Panc1 (cell line): ENCODE measurements at regions not wholly inside any gene's neighbourhood (a gene's known extent, or its start where the extent isn't known, plus 50 kb on each side); places are given as distances from the start of the nearest gene placed in this dataset.
"Not testable (repeated sequence)": the region's sequence is repeated elsewhere in the genome, so short reads cannot be mapped to it uniquely, and the experiment has no call there.

ENCODE experiments used
- ATAC-seq: fragments of 200-7000 bp; cut with Tn5 transposase; 2 replicates; pipeline ENCODE4 v1.9.1; 2020; ENCODE audit warnings: mild to moderate bottlenecking, moderate library complexity
- BruUV-seq: library from RNA; stranded (reverse); fragments of 400-500 nt; replicated peaks from 2 replicates; lab custom pipeline; 2021; lab: Mats Ljungman, UMichigan
- CTCF ChIA-PET: fragments of 300-600 bp; sonication (Branson Sonifier 250); formaldehyde crosslinking; loops from one replicate; lab custom pipeline; 2022; ENCODE audit warnings: antibody characterized with exemption; lab: Charles Lee
- POLR2A ChIA-PET: fragments of 300-600 bp; sonication (Branson Sonifier 250); formaldehyde crosslinking; loops from one replicate; lab custom pipeline; 2022; ENCODE audit warnings: antibody characterized with exemption; lab: Charles Lee
- DNase-seq: peaks from one replicate; pipeline ENCODE4 v3.0.0-alpha.2; 2010; ENCODE audit warnings: low read depth, low spot score
- H3K27ac ChIP-seq: 2 replicates; pipeline ENCODE4 v1.5.1; 2011; ENCODE audit warnings: mild to moderate bottlenecking, low read length, inconsistent platforms
- H3K27me3 ChIP-seq: fragments of 200-500 bp; sonication (Bioruptor generic); 2 replicates; pipeline ENCODE4 v1.6.0; 2014; ENCODE audit warnings: low read length, inconsistent platforms; ENCODE audit not compliant: control insufficient read depth, insufficient read depth
- H3K36me3 ChIP-seq: fragments of 200-500 bp; sonication (Bioruptor generic); 2 replicates; pipeline ENCODE4 v1.5.1; 2014; ENCODE audit warnings: inconsistent platforms, mild to moderate bottlenecking, low read length, moderate library complexity; ENCODE audit not compliant: control insufficient read depth, insufficient read depth
- H3K4me1 ChIP-seq: 2 replicates; pipeline ENCODE4 v1.5.1; 2011; ENCODE audit warnings: inconsistent platforms, mild to moderate bottlenecking, low read length, moderate library complexity; ENCODE audit not compliant: control insufficient read depth, insufficient read depth
- H3K4me3 ChIP-seq, 2 experiments: 2 replicates each; pipeline ENCODE4 v1.5.1; 2011 to 2012; ENCODE audit warnings: low read depth in 2 of 2, low read length in 2 of 2, mild to moderate bottlenecking in 2 of 2, inconsistent platforms in 1 of 2, moderate library complexity in 1 of 2
- H3K9me3 ChIP-seq: fragments of 200-500 bp; sonication (Bioruptor generic); 2 replicates; pipeline ENCODE4 v1.5.1; 2014; ENCODE audit warnings: low read depth, mild to moderate bottlenecking, inconsistent platforms, low read length, moderate library complexity; ENCODE audit not compliant: control insufficient read depth, insufficient read depth
- CTCF ChIP-seq: fragments of 450-650 bp; IDR thresholded peaks from 2 replicates; pipeline ENCODE4 v1.5.1; 2017; ENCODE audit warnings: mild to moderate bottlenecking
- POLR2AphosphoS5 ChIP-seq: IDR thresholded peaks from 2 replicates; pipeline ENCODE4 v1.6.1; 2012; ENCODE audit warnings: mild to moderate bottlenecking, low read depth, low read length, moderate library complexity
- REST ChIP-seq, 2 experiments: IDR thresholded peaks; 2 replicates each; pipeline ENCODE4 v1.6.1; 2011 to 2012; ENCODE audit warnings: low read depth in 2 of 2, control low read depth in 1 of 2, low read length in 1 of 2, mild to moderate bottlenecking in 1 of 2, moderate library complexity in 1 of 2; ENCODE audit not compliant: insufficient read depth in 1 of 2
- SIN3A ChIP-seq: IDR thresholded peaks from 2 replicates; pipeline ENCODE4 v1.6.1; 2012; ENCODE audit warnings: low read depth, mild to moderate bottlenecking, low read length, moderate library complexity, borderline replicate concordance; ENCODE audit not compliant: insufficient read depth
- TCF7L2 ChIP-seq: IDR thresholded peaks from 2 replicates; pipeline ENCODE4 v1.6.1; 2011; ENCODE audit warnings: mild to moderate bottlenecking, low read depth, low read length, inconsistent platforms
- in situ Hi-C: cut with HindIII; loops from 2 replicates; pipeline ENCODE4 v1.10.0; 2016; ENCODE audit warnings: low sequenced_read_pairs, low pct_unique_long_range_greater_than_20kb
- intact Hi-C: fragments of 100-400 bp; cut with micrococcal nuclease; formaldehyde crosslinking; loops from one replicate; pipeline ENCODE4 v1.10.0; 2022; ENCODE audit not compliant: unreplicated experiment

- ChIA-PET CTCF (no interaction called here), POLR2A (no interaction called here)
- H3K4me3 ChIP-seq: no peak overlapping the region
- no peaks in the 10 kb centered on the region for H3K27me3 ChIP-seq
- intact Hi-C loops: no loop called here
- no peaks in the 10 kb centered on the region for H3K4me1 ChIP-seq
- DNase-seq (no peak), ATAC-seq (no peak)
- H3K27ac ChIP-seq: no peak overlapping the region
- no peak for TF ChIP-seq POLR2AphosphoS5
- TF ChIP-seq TCF7L2: no peak
- TF ChIP-seq REST (IDR thresholded peaks at IDR 0.05; ENCODE audit: insufficient read depth in 1 of 2, low read depth in 2 of 2, low read length in 1 of 2): no peak
- TF ChIP-seq SIN3A: no peak
- TF ChIP-seq CTCF: no peak
- in situ Hi-C loops: no loop called here
- BruUV-seq: no TSS peak
- H3K36me3 ChIP-seq: no peaks in the 10 kb centered on the region
- no peaks in the 10 kb centered on the region for H3K9me3 ChIP-seq
These were observed 93.6 kb upstream of the TSLP start for GRCh38 chr5:110977915-110978314.

GRCh38 chr5:110985882-110986281 lies 85.6 kb upstream of the TSLP start:
- DNase-seq, in situ Hi-C loops, ATAC-seq, H3K27ac ChIP-seq, H3K4me3 ChIP-seq, H3K4me1 ChIP-seq, intact Hi-C loops, BruUV-seq, POLR2A ChIA-PET, H3K36me3 ChIP-seq, CTCF ChIA-PET, H3K9me3 ChIP-seq, H3K27me3 ChIP-seq: not testable (repeated sequence)

- in situ Hi-C loops, H3K27ac ChIP-seq, H3K36me3 ChIP-seq, H3K9me3 ChIP-seq, BruUV-seq, CTCF ChIA-PET, H3K27me3 ChIP-seq, POLR2A ChIA-PET, H3K4me3 ChIP-seq, DNase-seq, intact Hi-C loops, ATAC-seq, H3K4me1 ChIP-seq: not testable (repeated sequence)
These were observed 83.9 kb upstream of the TSLP start for GRCh38 chr5:110987573-110987972.
